NCI-H2227 (cell line): ENCODE measurements at regions not wholly inside any gene's neighbourhood (a gene's known extent, or its start where the extent isn't known, plus 50 kb on each side); places are given as distances from the start of the nearest gene placed in this dataset.
A peak's percentile ranks its signal among the peaks of the same experiment; 100 is the strongest.

Experiments
- DNase-seq: peaks from one replicate; lab custom pipeline; 2025; ENCODE audit not compliant: unreplicated experiment; lab: John Stamatoyannopoulos, UW

DNA sequence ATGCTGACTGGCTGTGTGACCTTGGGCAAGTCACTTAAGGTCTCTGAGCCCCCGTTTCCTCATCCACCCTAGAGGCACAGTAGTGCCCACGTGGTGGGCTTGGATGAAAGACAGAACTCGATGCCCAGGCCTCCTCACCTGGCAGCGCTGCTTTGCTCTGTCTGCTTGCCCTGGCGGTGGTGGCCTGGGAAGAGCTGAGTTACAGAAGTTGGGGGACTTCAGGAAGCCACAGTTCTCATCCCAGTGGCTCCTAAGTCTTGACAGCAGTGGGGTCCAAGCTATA, 171.5 kb upstream of the IER5L start:
- DNase-seq, result no peak

DNA sequence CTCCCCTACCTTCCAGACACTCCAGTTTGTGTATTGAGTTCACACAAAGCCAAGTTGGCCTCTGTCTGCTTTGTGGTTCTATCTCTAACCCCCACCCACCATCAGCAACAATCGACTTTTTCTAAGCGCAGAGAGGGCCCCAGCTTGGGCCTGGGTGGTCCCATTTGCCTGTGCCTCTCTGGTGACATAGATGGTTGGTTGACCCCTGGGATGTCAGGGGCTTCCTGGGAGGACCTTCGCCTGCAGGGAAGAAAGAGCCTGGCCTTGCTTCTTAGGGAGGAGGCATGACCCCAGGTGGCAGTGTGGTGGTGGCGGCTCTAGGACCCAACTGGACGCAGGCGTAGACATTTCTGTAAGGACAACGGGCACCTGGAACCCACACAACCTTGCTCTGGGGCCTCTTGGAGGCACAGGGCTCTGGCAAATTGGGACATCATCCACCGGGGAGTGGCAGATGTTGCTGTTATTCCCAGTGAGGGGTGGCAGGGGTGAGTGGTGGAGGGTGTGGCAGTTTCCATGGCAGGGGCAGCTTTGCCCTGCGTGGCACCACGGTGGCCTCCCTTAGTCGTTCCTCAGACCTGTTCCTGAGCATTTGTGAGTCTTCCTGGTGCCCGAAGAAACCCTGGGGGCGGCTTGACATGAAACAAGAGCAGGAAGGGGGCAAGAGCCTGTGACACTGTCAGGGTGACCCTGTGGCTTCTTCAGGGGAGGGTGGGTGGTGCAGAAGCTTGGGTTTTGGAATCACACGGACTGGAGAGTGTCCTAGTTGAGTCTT, 171.0 kb upstream of the IER5L start:
- DNase-seq, result no peak

DNA sequence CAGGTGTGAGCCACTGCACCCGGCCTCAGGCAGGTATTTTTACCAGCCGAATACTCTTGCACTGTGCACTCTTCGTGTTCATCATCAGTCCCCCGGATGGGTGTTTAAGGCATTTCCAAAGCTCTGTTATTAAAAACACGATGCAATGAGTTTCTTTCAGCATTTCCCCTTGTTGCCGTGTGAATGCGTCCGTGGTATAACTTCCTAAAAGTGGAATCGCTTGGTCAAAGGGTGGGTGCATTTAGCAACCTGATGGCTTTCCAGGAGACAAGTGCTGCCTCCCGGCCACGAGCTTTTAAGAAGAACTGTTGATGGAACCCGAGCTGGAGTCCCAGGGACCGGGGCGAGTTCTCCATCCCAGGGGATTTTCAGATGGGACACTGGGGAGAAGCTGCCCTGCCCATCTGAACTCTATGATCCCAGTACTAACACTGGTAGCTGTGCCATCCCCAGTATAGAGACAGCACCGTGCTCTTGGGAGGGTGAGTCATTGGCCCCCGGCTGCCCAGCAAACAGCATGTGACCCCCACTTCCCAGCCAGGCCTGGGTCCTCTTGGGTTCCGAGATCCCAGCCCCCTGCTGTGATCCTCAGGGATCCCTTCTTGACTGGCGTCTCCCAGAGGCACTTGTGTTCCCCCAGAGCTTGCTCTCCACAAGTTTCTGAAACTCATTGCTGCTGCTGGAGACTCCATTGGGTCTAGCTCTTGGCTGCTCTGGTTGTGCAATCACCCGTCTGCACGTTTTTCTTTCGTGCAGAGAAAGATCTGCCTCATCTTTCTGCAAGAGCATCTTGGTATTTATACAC, 169.5 kb upstream of the IER5L start:
- no peak for DNase-seq

DNA sequence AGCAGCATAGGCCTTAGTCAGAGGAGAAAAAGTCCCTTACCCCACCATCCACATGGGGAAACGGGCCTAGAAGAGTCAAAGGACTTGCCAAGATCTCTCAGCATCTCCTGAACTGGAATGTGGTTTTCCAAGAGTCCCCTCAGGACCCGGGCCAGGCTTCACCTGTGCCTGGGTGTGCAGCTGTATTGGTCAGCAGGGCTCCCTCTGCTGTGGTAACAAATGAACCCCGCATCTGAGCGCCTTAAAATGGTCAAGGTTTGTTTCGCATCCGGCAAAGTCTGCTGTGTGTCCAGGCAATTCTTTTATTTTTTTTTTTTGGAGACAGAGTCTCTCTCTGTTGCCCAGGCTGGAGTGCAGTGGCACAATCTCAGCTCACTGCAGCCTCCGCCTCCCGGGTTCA, 168.0 kb upstream of the IER5L start:
- no peak for DNase-seq

DNA sequence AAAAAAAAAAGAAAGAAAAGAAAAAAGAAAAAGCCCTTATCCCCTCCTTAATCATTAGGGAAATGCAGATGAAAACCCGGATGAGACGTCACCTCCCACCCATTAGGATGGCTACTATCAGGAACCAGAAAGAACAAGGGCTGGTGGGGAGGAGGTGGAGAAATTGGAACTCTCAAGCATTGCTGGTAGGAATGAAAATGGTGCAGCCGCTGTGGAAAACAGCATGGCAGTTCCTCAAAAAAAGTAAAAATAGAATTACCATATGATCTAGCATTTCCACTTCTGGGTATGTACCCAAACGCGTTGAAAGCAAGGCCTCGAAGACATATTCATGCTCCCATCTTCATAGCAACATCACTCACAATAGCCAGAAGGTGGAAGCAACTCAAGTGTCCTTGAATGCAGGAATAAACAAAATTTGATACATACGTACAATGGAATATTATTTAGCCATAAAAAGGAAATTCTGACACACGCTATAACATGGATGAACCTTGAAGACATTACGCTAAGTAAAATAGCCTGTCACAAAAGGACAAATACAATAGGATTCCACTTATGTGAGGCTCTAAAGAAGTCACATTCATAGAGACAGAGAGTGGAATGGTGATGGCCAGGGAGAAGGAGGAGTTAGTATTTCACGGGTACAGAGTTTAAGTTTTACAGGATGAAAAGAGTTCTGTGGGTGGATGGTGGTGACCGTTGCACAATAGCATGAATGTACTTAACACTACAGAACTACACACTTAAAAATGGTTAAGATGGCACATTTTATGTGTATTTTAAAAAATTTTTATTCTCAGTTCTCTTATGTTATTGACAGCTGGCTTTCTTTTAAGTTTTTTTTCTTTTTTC, 166.8 kb upstream of the IER5L start:
- DNase-seq, result no peak

DNA sequence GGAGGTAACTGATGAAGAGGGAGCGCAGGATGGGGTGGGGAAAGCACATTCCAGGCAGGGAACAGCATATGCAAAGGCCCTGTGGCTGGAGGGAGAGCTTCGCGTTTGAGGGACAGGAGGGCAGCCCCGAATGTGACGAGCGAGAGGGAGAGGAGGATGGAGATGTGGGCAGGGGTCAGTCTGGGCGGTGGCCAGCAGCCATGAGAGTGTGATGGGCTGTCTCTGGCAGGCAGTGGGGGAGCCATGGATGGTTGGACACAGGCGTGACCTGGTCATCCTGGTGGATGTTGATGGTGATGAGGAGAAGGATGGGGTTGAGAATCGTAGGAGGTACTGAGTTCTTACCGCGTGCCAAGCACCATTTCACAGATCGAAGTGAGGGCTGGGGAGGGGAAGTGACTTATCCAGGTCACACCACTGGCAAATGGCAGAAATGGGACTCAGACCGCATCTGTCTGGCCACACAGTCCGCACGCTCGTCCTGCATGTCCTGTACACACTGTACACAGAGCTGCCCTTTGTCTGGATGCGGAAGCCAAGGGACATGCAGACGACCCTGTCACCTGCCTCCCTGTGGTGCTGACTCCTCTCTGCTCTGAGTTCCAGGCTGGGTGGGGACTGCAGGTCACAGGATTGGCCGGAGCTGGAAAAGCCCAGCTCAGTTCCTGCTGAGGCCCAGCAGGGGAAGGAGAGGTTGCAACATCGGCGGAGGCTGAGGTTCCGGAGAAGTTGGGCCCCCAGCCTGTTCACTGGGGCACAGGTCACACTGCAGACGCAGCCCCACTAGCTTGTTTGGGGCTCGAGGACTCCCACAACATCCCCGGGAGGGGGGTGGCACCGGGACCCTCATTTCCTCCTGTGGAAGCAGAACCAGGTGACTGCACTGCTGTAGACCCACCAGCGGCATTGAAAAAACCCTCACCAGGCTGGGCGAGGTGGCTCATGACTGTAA, 165.6 kb upstream of the IER5L start:
- DNase-seq, result no peak

DNA sequence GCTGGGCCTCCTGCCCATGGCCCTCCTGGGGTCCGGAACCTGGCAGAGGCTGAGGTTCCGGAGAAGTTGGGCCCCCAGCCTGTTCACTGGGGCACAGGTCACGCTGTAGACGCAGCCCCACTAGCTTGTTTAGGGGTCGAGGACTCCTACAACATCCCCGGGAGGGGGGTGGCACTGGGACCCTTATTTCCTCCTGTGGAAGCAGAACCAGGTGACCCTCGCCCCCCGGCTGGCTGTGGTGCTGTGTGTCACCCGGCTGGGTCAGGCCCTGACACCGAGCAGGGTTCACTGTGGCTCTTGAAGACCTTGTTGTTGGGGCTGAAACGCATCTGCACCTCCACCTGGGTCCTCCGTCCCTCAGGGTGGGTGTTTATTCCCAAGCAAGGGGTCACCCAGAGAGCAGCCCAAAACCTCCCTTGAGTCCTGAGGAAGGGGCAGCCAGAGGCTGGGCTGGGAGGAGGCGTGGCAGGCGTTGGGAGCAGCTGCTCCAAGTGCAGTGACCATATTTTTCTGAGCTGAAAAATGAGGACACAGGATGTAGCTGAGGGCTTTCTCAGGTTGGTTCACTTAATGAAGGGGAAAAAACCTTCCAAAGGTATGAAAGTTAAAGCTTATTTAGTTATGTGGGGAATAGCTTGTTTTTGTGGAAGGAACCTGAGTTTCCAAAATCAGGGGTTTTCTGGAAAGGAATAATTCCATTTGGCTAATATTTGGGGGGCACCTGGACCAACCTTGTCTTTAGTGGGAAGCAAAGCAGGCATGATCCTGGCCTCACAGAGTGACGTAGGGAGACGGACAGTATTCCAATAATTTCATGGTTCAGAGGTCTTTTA, 164.7 kb upstream of the IER5L start:
- no peak for DNase-seq

DNA sequence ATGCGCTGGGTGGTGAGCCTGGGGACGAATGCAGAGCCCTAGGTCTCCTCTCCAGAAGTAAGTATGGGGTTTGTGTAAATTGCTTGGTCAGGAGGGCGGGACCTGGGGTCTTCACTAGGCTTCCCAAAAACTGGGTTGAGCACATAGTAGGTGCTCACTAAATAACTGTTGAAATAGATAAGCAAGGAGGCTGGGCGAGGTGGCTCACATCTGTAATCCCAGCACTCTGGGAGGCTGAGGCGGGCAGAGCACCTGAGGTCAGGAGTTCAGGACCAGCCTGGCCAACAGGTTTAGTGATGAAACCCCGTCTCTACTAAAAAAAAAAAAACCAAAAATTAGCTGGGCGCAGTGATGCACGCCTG, 163.9 kb upstream of the IER5L start:
- no peak for DNase-seq

DNA sequence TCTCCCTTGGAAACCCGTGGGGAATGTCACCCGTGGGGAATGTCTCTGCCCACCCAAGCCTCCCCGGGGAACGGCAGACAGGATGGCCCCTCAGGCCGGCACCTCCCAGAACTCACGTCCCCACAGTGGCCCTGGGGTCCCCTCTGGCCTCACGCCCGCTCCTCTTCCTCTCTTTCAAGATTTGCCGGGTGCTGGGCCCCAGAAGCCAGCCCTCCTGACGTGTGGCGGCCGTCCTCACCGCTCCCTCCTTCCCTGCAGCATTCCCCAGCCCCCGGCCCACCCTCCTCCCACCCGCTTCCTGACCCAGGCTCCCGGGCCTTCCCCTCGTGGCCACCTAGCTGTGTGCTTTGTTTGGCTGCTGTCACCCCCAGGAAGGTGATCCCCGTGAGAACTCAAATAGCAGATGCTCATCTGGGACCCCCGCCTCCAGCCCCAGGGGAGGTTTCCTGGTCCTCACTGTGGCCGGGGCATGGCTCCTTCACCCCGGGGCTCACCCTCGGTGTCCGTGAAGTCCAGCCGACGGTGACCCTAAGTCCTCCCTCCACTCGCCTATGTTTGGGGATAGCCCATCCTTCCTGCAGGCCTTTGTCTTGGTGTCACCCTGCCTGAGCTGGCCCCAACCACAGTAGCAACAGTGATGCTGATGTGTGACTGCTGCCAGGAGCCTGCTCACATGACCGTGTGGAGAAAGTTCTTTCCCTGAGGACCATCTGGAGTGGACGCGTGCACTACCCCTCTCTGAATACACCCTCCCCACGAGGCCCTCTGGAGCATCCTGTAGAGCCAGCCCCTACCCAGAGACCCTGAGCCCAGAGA, 163.3 kb upstream of the IER5L start:
- no peak for DNase-seq

DNA sequence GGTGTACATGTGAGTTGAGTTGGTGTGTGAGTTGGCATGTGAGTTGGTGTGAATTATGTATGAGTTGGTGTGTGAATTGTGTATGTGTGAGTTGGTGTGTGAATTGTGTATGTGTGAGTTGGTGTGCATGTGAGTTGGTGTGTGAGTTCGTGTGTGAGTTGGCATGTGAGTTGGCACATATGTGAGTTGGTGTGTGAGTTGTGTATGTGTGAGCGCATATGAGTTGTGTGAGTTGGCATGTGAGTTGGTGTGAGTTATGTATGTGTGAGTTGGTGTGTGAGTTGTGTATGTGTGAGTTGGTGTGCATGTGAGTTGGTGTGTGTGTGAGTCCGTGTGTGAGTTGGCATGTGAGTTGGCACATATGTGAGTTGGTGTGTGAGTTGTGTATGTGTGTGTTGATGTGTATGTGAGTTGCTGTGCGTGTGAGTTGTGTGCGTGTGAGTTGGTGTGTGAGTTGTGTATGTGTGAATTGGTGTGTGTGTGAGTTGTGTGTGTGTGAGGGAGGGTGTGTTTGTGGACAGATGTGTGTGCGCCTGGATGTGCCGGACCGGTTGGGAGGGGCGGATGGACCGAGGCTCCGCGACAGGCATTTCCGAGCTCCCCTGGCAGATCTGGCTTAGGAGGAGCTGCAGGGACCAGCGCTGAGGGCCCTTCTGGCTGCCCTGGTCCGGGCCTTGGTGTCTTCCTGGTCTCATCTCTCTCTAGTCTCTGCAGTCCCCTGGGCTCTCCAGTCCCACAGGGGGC, 162.5 kb upstream of the IER5L start:
- DNase-seq, result no peak

DNA sequence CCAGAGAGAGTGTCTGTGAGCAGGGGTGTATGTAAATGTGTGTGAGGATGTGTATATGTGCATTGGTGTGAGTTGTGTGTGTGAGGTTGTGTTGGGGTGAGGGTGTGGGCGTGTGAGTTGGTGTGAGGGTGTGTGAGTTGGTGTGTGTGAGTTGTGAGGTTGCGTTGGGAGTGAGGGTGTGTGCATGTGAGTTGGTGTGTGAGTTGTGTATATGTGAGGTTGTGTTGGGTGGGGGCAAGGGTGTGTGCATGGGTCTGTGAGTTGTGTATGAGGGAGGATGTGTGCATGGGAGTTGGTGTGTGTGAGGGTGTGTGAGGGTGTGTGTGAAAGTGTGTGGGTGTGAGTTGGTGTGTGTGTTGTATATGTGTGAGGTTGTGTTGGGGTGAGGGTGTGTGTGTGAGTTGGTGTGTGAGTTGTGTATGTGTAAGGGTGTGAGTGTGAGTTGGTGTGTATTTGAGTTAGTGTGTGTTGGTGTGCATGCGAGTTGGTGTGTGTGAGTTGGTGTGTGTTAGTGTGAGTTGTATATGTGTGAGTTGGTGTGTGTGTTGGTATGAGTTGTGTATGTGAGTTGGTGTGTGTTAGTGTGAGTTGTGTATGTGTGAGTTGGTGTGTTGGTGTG, 161.6 kb upstream of the IER5L start:
- no peak for DNase-seq

DNA sequence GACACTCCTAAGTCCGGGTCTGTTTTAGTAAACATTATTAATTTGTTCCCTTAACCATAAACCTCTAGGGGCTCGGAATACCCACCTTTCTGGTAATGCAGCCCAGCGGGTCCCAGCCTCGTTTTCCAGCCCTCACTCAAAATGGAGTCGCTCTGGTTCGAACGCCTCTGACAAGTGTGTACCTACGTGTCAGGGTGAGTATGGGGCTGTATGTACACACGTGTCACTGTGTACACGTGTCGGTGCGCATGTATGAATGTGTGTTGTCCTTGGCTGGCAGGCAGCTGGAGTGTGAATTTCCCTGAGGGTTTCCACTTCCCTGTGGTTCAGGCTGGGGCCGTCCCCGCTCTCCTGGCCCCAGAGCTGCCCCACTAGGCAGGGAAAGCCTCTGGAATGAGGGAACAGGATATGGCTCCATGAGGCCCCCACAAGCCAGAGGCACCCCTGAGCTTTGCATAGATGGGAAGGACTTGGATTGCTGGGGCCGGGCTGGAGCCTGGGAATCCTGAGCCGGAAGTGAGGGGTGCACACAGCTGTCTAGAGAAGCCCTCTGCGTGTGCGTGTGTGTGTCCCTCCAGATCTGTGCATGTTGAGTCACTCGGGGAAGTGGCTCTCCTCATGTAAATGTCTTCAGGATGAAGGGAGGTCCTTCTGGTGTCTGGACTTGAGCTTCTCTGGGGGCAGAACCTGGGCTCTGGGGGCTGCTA, 160.8 kb upstream of the IER5L start:
- DNase-seq, result no peak

DNA sequence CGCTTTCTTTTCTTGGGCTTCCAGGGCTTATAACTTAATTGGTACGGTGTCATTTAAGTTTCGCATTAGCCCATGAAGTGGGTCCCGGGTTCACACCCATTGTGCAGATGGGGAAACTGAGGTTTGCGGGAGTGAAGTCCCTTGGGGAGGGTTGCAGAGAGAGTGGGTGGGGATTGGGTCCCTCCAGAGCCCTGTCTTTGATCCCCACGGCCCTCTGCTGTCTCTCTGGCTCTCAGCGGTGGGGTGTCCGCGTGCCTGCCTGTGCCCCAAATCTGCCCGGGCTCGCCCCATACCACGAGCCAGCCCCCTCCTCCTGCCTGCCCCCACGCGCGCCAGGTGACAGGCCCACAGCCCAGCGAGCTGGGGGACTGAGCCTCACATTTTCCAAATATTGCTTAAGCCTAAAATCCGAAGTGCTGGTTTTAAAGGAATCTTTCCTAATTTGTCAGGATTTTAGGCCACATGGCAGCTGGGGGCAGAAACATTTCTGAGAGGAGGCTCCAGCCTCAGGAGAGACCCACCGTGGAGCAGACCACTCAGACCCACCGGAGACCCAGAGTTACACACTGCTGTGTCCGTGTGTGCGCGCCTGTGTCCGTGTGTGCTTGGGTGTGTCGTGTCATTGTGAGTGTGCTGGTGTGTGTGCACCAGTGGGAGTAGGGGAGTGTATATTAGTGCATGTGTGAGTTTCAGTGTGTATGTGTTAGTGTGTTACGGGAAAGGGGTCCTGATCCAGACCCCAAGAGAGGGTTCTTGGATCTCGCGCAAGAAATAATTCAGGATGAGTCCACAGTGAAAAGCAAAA, 159.5 kb upstream of the IER5L start:
- no peak for DNase-seq

DNA sequence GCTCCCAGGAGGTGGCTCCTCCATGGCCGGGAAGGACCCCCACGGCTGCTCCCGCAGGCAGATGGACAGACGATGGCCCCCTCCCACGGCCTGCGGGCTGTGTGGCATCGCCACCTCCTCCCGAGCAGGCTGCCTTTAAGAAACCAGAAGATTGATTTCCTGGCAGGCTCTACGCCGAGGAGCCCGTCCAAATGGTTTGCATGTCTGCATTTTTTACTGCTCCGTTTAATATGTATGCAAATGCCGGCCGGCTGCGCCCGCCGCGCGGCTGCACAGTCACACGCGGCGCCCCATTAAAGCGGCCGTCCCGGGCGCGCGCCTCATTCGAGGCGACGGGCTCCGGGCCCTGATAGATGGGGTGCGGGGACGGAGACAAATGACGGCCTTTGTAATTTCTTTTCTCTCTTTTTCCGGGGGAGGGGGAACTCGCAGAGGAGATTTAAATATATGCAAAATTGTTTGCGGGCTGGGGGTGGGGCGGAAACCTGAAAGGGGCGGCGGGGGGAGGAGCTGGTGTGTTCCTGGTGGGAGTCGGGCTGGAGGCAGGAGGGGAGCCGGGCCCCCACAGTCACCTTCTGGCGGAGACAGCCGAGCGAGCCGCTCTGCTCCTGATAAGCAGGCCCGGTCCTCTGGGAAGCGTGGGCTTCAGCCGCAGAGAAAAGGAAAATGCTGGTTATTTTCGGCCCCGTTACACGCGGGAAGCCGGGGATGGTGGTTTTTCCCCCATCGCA, 158.7 kb upstream of the IER5L start:
- DNase-seq, result peak; percentile 8

DNA sequence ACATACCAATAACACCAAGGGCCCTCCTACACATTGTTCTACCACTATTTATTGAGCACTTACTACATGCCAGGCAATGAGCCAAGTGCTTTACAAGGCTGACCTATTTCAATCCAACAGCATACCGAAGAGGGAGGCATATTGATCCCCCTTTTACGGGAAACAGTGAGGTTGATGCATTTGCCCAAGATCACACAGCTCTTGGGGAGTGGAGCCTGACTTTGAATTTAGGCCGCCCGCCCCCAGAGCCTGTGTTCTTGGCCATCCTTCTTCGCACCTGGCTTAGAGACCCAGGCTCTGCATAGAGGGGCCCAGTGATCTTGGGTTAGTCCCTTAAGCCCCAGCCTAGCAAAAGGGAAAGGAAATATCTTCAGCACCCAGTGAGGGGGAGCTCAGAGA, 158.1 kb upstream of the IER5L start:
- DNase-seq, result no peak
